ELR (cell line): ENCODE measurements at regions not wholly inside any gene's neighbourhood (a gene's known extent, or its start where the extent isn't known, plus 50 kb on each side); places are given as distances from the start of the nearest gene placed in this dataset.

ENCODE experiments used
- DNase-seq: peaks from one replicate; pipeline ENCODE4 v3.0.0-alpha.2; 2015; ENCODE audit warnings: low read depth

DNA sequence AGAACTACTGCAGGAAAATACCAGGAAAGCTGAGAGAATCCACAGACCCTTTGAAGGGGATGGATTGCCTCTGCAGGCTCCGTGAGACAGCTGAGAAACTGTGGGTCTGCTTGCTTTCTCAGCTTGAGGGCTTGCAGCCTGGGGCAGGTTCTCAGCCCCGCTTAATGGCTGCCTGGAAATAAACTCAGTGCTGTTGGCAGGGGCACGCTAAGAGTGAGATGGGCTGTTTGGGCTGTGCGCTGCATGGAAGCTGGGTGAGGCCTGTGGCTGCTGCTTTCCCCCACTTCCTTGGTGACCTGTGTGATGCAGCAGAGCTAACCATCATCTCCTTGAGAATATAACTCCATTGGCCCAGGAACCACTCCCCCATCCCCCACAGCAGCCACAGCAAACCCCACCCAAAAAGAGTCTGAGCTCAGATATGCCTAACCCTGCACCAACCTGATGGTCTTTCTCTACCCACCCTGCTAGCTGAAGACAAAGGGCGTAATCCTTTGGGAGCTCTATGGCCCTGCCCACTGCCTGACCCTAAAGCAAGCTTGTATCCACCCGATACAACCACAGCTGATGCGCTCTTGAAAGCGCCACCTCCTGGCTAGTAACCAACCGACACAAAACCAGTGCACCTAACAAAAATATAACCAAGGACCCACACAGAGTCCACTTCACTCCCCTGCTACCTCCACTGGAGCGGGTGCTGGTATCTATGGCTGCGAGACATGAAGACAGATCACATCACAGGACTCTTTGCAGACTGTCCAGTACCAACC, 800.6 kb upstream of the MAP3K7 start:
- no peak for DNase-seq

DNA sequence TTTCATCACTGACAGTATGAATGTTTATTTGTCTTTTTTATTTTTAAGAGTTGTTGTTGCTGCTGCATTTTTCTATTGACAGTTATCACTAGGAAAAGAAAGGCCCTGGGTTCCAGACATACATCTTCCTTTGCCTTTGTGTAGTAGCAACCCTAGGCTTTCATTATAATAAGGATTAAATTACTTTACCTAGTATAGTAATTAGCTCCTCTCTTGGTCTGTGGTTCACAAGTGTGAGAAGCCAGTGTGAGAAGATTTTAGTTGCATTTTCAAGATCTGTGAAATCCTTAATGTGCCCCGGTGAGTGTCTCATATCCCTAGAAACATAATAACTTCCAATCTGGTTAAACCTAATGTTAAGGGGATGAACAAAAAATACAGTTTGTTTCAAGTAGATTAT, 799.3 kb upstream of the MAP3K7 start:
- DNase-seq, result no peak

DNA sequence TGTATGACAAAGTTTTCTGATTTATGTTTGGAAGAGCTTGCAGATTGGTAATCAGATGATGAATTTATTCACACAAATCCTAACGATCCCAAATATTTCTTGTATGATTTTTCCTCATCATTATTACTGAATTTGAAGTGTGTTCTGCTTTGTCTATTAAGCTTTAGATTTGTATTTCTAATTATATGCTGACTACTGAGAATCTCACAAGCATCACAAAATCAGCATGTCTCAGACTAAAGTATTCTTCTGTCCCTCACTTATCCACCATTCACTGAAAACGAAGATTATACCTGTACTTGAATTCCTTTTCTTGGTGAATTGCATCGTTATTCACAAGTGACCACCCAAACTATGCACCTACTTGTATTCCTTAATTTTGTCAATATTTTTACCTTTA, 796.3 kb upstream of the MAP3K7 start:
- no peak for DNase-seq

DNA sequence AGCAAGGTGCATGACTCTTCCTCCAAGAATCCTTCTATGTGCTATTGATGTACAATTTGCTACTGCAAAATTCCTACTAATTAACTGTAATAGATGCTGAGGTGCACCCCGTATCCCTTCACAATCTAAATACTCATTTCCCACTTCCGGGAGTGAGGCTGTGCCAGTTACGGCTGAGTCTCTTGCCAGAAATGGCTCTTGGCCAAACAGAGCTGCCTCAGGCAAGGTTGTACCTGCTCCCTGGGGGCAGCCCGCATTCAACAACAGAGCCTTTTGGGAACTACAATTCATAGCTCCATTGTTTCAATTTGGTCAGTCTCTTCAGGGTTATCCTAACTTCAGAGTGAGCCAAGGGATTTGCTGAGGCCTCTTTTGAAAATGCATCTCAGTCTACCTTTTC, 789.8 kb upstream of the MAP3K7 start:
- DNase-seq, result no peak

DNA sequence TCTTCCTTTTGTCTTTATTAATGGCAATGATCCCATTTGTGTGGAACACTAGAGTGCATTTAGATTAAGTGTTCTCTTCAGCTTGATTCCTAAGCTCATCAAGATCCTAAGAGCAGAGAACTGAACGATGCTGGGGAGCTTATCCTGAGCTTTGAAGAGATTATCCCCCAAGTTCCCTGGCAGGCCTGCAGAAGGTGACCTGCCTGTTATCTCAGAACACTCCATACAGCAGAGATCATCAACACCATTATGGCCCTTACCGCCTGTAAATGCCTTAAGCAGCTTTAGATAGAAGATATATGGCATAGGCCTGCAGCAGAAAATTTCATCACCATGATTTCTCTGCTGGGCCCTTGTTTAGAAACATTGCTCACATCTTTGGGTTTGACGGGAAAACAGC, 779.9 kb upstream of the MAP3K7 start:
- DNase-seq, result no peak

DNA sequence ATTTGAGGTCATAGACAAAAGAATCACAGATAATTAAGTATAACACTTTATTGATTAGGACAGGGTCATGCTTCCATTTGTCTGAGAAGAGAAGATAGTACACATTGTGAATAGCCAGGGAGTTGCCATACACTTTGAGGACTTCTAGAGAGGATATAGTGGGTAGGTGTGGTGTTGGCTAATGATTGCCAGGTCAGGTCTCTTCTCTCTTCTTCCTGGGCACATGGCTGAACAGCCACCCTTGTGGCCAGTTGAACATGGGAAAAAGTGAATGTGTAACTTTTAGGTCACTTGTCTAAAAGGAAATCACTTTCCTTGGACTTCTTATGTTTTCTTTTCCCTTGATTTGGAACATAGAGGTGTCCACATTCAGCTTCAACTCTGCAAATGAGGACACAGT, 772.1 kb upstream of the MAP3K7 start:
- DNase-seq, result no peak

DNA sequence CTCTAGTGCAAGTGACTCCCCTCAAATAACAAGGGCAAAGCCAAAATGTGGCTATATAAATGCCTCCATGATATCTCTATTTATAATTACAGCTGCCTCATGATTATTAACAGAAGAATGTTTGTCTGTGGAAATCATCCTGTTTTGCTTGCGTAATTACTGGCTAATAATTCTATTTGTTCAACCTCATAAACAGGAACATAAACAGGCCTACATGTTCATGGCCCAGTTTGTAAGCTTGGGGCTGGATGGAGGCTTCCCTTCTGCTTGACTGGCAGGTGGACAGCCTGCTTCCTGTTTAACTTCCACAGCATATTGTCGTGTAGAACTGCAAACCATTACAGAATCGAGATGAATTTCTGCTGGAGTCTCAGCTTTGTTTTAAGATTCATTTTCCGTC, 766.0 kb upstream of the MAP3K7 start:
- no peak for DNase-seq

DNA sequence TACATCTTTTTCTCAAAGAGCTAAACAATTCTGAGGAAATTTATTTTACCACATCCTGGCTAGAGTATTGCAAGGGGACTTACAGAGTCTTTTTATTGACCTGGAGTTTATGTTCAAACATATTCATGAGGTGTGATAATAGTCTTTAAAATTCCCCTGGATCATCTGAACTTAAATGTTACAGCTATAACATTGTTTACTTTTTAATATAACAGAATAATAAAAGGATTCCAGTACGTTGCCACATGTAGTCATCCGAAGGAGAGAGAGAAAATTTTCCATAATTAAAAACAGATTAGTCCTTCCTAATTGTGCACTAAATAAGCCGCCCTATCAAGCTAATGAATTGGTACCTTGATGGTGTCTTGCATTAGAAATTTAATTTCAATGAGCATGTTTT, 765.4 kb upstream of the MAP3K7 start:
- no peak for DNase-seq

DNA sequence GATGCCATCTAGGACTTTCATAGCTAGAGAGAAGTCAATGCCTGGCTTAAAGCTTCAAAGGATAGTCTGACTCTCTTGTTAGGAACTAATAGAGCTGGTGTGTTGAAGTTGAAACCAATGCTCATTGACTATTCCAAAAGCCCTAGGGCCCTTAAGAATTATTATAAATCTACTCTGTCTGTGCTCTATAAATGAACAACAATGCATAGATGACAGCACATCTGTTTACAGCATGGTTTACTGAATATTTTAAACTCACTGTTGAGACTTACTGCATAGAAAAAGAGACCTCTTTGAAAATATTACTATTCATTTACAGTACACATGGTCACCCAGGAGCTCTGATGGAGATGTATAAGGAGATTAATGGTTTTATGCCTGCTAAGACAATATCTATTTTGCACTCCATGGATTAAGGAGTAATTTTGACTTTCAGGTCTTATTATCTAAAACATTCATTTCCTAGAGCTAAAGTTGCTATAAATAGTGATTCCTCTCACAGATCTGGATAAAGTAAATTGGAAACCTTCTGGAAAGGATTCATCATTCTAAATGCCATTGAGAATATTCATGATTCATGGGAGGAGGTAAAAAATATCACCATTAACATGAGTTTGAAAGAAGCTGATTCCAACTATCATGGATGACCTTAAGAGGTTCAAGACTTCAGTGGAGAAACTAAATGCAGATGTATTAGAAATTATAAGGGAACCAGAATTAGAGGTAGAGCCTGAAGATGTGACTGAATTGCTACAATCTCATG, 763.5 kb upstream of the MAP3K7 start:
- no peak for DNase-seq

DNA sequence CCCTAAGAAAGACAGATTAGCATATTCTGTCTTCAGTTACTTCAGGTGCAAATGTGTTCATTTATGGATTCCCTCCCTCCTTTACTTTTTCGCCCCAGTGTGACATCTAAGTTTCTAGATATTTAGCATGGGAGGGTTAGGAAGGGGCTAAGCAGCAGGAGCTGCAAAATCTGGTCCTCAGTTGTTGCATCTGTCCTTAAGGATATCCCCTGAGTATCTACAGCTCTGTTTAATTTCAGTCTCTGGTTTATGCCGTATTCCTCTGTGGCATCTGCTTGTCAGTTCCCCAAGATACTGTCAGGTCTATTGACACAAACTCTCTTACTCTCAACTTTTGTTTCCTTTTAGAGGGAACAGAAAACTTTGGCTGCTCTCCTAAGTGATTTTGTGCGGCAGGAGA, 754.6 kb upstream of the MAP3K7 start:
- no peak for DNase-seq

DNA sequence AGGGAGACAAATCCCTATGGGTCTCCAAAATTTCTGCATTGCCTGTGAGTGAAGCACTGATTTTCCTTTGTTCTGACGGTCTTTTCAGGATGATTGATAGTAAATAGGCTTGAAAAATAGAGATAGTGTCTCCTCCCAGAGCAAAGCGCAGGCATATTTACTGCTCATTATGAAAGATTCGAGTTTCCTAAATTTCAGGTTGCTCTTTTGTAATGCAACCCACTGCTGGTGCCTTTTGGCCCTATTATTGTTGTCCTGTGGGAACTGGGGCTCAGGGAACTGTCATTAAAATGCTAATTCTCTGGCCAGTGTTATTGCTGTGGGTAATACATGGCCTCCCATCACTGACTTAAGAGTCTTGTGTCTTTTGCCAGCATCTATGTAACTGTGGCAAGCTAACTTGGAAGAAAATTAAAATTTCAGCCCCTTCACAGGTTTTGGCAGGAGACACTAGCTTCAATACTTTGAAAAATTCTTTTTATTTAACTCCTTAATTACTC, 754.1 kb upstream of the MAP3K7 start:
- no peak for DNase-seq

DNA sequence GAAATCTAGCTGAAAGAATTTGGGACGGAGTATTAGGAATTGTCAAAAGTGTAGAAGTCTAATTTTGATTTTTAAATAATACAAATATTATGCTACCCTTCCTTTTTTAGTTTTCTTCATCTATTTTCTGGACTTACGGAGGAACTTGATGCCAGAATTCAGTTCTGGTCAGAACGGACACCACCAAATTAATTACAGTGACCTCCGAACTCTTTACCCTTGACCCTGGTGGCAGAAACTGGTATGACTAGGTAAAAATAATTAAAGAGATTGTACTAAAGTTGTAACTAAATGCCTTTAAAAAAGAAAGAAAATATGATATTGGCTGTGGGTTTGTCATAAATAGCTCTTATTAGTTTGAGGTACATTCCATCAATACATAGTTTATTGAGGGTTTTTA, 751.1 kb upstream of the MAP3K7 start:
- no peak for DNase-seq

DNA sequence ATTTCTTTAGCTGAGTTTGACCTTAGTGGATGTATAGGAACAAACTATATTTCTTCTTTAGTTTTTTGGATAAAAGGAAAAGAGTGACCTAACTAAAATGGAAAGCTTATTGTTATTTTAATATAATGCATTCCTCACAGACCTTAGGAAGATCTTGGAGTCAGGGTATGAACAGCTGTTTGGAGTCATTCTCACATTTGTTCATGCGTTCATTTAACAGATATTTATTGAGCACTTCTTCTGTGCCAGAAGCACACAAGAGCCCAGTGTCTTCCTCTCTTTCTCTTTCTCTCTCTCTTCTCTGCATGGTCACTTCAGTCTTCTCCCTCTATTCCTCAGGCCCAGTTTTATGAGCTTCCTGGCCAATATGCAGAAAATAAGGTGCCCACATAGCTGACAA, 744.0 kb upstream of the MAP3K7 start:
- no peak for DNase-seq

DNA sequence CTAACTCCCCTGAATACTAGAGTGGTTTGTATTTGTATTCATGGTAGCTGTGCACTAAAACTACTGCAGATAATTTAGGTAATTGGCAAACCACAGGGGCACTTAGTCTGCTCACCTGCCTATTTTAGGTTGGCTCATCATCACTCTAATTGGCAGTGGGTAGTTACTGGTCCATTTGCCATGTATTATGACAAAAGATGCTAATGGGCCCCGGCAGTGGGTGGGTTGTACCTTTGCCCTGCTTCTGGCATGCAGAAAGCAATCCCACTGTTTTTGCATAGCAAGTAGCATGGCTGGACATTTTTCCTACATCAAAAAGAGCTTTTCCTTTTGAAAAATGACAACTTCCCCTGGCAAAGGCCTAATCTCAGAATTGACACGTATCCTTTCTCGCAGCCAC, 741.4 kb upstream of the MAP3K7 start:
- DNase-seq, result no peak

DNA sequence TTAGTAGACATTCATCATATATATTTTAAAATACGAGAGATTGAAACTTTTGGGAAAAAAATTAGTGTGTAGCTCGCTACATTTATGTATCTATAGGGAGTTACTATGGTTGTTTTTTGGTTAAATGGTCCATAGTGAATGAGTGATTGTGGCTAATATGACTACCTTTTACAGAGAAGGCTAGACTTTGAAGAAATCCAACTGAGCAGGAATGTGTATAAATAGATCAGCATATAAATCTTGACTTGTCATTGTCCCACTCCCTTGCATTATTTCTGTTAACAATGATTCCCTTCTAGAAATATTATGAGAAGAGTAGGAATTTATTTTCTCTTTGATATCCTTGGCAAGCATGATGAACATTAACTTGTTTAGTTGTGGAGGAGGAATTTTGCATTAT, 737.8 kb upstream of the MAP3K7 start:
- no peak for DNase-seq

DNA sequence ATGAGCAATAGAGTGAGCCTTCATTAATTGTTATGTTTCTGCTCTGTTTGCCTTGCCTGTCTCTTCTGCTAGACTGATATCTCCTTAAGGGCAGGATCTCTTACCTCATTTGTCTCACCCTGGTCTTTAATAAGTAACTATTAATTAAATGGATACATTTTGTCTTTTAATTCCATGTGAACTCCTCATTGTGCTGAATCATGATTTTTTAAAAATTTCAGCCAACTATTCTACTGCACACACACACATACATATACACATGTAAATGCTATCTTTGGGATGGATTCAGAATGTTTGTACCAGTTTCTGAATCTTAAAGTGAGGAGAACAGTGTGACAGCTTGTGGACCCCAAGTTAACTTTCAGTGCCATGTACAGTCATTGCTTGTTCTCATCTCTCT, 731.1 kb upstream of the MAP3K7 start:
- no peak for DNase-seq

DNA sequence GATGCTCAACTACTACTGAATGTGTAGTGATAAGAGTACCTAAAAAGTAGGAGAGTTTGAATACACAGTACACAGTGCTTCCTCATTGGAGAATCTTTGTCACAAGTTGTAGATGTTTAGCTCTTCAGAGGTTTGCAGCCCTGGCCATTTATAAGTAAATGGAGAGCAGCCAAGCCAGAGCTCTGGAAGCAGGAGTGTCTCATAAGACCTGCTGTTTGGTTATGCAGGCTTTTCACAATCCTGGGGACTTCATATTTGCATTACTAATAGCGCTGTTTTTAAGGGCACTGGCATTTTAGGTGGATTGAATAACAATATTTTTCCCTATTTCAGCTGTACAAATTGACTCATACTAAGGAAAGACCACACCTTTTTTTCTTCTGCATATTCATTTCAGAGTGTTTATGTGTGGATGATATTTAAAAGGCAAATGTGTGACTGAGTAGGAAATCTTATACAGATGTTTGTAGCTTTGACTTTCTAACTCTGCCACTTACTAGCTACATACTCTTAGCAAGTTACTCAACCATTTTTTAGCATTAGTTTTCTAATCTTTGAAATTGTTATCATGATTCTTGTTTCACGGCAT, 730.5 kb upstream of the MAP3K7 start:
- DNase-seq, result no peak

DNA sequence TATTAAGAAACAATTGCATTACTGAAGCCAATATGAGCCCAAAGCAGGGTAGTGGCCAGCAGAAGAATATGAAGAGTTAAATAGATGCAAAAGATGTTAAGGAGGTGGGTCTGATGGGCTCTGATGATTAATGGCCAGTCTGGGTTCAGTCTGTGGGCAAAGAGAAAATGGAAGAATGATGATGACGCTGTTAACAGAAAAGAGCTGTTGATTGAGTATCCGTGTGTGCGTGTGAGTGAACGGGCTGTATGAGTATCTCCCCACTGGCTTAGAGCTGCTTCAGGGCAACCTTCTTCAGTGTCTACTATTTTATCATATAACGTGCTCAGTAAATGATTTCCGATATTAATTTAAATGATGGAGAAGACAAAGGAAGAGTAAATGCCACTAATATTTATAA, 723.3 kb upstream of the MAP3K7 start:
- DNase-seq, result no peak

DNA sequence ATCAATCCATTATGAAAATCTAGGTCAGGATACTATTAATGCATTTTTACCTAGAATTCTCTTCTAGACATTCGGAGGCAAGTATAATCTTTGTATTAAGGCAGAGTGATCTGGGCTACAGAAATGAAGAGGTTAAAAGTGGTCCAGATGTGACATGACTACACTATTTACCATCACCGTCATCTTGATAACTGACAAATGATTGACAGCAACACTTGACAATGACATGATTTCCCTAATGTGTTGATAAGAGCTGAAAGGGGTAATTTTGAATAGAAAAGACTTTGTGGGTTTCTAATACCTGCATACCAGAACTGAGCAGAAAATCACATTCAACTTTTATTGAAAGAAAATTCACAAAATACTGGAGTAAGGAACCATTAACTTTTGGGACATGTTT, 718.9 kb upstream of the MAP3K7 start:
- no peak for DNase-seq

DNA sequence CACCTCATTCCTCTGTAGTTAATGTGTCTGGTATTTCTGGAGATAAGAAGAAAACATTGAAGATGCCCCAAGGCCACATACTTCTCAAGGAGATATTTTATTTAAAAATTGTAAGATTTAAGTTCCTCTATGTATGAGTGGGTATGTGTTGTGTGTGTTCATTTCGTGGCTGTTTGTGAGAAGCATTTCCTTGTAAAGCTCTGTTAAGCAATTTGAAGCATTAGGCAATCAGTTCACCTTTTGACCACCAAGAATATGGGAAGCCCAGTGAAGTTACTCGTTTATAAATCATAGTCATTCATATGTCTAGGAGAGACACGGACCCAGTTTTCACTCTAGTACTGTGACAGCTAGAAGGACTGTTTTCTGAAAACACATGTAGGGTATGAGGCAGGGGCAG, 717.6 kb upstream of the MAP3K7 start:
- DNase-seq, result no peak

DNA sequence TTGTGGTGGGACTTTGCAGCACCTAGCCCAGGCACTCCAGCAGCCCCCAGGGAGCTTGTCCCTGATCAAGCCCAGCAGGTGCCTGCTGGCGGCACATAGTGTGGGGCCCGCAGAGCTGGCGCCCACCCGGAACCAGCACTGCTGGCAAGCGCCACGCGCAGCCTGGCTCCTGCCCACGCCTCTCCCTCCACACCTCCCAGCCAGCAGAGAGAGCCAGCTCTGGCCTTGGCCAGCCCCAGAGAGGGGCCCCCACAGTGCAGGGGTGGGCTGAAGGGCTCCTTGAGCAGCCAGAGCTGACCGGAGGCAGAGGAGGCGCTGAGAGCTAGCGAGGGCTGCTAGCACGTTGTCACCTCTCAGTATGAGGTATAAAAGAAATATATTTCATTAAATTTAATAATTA, 716.5 kb upstream of the MAP3K7 start:
- DNase-seq, result no peak

DNA sequence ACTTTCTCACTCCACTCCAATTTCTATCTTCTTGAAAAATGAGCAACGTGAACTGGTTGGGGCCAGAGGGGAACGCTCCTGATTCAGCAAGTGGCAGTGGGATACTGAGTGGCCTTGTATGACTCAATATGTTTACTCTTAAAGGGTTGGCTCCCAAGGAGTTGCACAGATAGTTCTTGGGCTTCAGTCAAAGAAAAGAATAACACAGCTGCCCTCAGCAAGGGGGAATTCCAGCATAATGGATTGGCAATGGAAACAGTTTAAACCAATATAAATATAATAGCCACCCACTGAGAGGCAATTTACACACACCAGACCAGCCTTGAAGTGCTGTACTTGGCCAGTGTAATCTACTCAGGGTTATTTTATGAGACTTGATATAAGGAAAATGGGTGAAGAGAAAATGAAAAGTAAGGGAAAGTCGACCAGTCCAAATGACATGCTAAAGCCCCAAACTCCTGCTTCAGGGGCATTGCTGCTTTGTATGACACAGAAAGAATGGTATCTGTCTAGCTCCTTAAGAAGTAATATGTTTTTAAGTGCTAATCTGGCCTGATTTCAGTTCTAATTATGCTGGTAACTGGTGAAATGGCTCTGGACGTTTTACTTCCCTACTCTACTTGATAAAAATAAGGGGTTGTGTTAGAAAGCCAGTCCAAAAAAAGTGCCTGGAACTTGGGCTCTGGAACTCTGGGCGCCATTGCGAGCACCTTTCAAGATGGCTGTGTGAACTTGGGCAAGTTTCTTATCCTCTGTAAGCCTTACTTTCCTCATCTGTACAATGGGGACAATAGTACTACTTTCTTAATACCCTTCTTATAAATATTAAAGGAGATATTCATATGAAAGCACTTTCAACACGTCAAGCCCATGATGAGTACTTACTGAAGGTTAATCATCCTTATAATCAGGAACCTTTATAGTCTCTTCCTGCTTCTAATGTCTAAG, 712.9 kb upstream of the MAP3K7 start:
- no peak for DNase-seq
